Neural progenitor cell (in vitro differentiated cells): ENCODE measurements at regions not wholly inside any gene's neighbourhood (a gene's known extent, or its start where the extent isn't known, plus 50 kb on each side); places are given as distances from the start of the nearest gene placed in this dataset.

Experiments
- DNase-seq: peaks from one replicate; pipeline ENCODE4 v3.0.0-alpha.2; 2016; ENCODE audit warnings: low spot score
- H2AFZ ChIP-seq: fragments of 200-600 bp; sonication (generic); replicated peaks from 2 replicates; pipeline ENCODE4 v1.6.1; 2016; ENCODE audit warnings: antibody characterized with exemption
- H3F3A ChIP-seq: fragments of 200-600 bp; sonication (generic); 2 replicates; pipeline ENCODE4 v1.6.1; 2016; ENCODE audit warnings: antibody characterized with exemption, low read depth
- H3K27ac ChIP-seq: fragments of 200-600 bp; sonication (generic); 2 replicates; pipeline ENCODE4 v1.5.1; 2016; ENCODE audit warnings: mild to moderate bottlenecking
- H3K27me3 ChIP-seq: fragments of 200-600 bp; sonication (generic); 2 replicates; pipeline ENCODE4 v1.6.1; 2016; ENCODE audit warnings: mild to moderate bottlenecking, moderate library complexity
- H3K36me3 ChIP-seq: fragments of 200-600 bp; sonication (generic); 2 replicates; pipeline ENCODE4 v1.5.1; 2016
- H3K4me1 ChIP-seq: fragments of 200-600 bp; sonication (generic); 2 replicates; pipeline ENCODE4 v1.6.1; 2016; ENCODE audit warnings: mixed run types
- H3K4me2 ChIP-seq: fragments of 200-600 bp; sonication (generic); 2 replicates; pipeline ENCODE4 v1.6.1; 2016
- H3K4me3 ChIP-seq: fragments of 200-600 bp; sonication (generic); 2 replicates; pipeline ENCODE4 v1.5.1; 2016
- H3K79me2 ChIP-seq: fragments of 200-600 bp; sonication (generic); 2 replicates; pipeline ENCODE4 v1.6.1; 2016; ENCODE audit warnings: low read depth
- H3K9ac ChIP-seq: fragments of 200-600 bp; sonication (generic); 2 replicates; pipeline ENCODE4 v1.6.1; 2016
- H3K9me3 ChIP-seq: fragments of 200-600 bp; sonication (generic); 2 replicates; pipeline ENCODE4 v1.5.1; 2016; ENCODE audit warnings: low read depth
- H4K20me1 ChIP-seq: fragments of 200-600 bp; sonication (generic); 2 replicates; pipeline ENCODE4 v1.6.1; 2016; ENCODE audit warnings: low read depth
- H3K27ac Mint-ChIP-seq: 3 replicates; pipeline ENCODE4 v1.8.0; 2021; ENCODE audit warnings: mixed read lengths
- H3K27me3 Mint-ChIP-seq: 2 replicates; pipeline ENCODE4 v1.8.0; 2022; ENCODE audit warnings: low read depth, mild to moderate bottlenecking, inconsistent platforms, moderate library complexity, mixed read lengths; ENCODE audit not compliant: insufficient read depth
- H3K36me3 Mint-ChIP-seq: 3 replicates; pipeline ENCODE4 v1.8.0; 2021; ENCODE audit warnings: mixed read lengths
- H3K4me1 Mint-ChIP-seq: 3 replicates; pipeline ENCODE4 v1.8.0; 2021; ENCODE audit warnings: mixed read lengths
- H3K4me3 Mint-ChIP-seq: 3 replicates; pipeline ENCODE4 v1.8.0; 2021; ENCODE audit warnings: mild to moderate bottlenecking, moderate library complexity, mixed read lengths
- H3K9me3 Mint-ChIP-seq: 3 replicates; pipeline ENCODE4 v1.8.0; 2020; ENCODE audit warnings: mixed read lengths
- CTCF ChIP-seq: fragments of 200-600 bp; sonication (generic); IDR thresholded peaks from 2 replicates; pipeline ENCODE4 v1.5.1; 2017; ENCODE audit warnings: antibody characterized with exemption, mild to moderate bottlenecking
- EZH2 ChIP-seq: fragments of 200-600 bp; sonication (generic); IDR thresholded peaks from 2 replicates; pipeline ENCODE4 v1.6.1; 2017; ENCODE audit warnings: antibody characterized with exemption, mild to moderate bottlenecking, moderate library complexity
- EZH2phosphoT487 ChIP-seq: fragments of 200-600 bp; sonication (generic); IDR thresholded peaks from 2 replicates; pipeline ENCODE4 v1.6.1; 2017; ENCODE audit warnings: antibody characterized with exemption

- no peak for DNase-seq
- Mint-ChIP-seq H3K4me3 (no peak overlapping the region), H3K36me3 (no peaks in the 10 kb centered on the region), H3K27me3 (no peaks in the 10 kb centered on the region), H3K9me3 (peaks cover 2% of the 10 kb centered on the region), H3K4me1 (no peaks in the 10 kb centered on the region), H3K27ac (no peak overlapping the region)
- no peaks in the 10 kb centered on the region for H3K4me1 ChIP-seq
- no peaks in the 10 kb centered on the region for H3K9me3 ChIP-seq
- H3F3A ChIP-seq = no peaks in the 10 kb centered on the region
- H3K27ac ChIP-seq = no peak overlapping the region
- TF ChIP-seq CTCF (no peak), EZH2 (no peak), EZH2phosphoT487 (no peak)
- no peaks in the 10 kb centered on the region for H3K36me3 ChIP-seq
- H3K27me3 ChIP-seq = no peaks in the 10 kb centered on the region
- no peak overlapping the region for H3K9ac ChIP-seq
- H3K4me2 ChIP-seq = no peak overlapping the region
- H3K4me3 ChIP-seq = no peak overlapping the region
- H3K79me2 ChIP-seq = no peaks in the 10 kb centered on the region
- no peak overlapping the region for H2AFZ ChIP-seq
- H4K20me1 ChIP-seq = no peaks in the 10 kb centered on the region
Measured at GRCh38 chr12:29992366-29992765, 208.6 kb upstream of the TMTC1 start.

- Histone ChIP-seq H2AFZ (no peak overlapping the region), H3K4me2 (no peak overlapping the region), H3K27me3 (no peaks in the 10 kb centered on the region), H3K4me3 (no peak overlapping the region), H4K20me1 (no peaks in the 10 kb centered on the region), H3K79me2 (no peaks in the 10 kb centered on the region), H3F3A (no peaks in the 10 kb centered on the region), H3K4me1 (no peaks in the 10 kb centered on the region), H3K9ac (no peak overlapping the region), H3K36me3 (no peaks in the 10 kb centered on the region), H3K9me3 (no peaks in the 10 kb centered on the region), H3K27ac (no peak overlapping the region)
- no peak overlapping the region for H3K27ac Mint-ChIP-seq
- H3K4me3 Mint-ChIP-seq = no peak overlapping the region
- no peaks in the 10 kb centered on the region for H3K27me3 Mint-ChIP-seq
- no peaks in the 10 kb centered on the region for H3K4me1 Mint-ChIP-seq
- TF ChIP-seq CTCF (no peak), EZH2 (no peak), EZH2phosphoT487 (no peak)
- peaks cover 2% of the 10 kb centered on the region for H3K9me3 Mint-ChIP-seq
- H3K36me3 Mint-ChIP-seq = no peaks in the 10 kb centered on the region
- no peak for DNase-seq
Measured at GRCh38 chr12:29991924-29992323, 208.2 kb upstream of the TMTC1 start.

- Histone ChIP-seq H3K9me3 (no peaks in the 10 kb centered on the region), H3K27me3 (no peaks in the 10 kb centered on the region), H3K4me2 (no peak overlapping the region), H2AFZ (no peak overlapping the region), H3K4me3 (no peak overlapping the region), H3K4me1 (no peaks in the 10 kb centered on the region), H3F3A (no peaks in the 10 kb centered on the region), H3K36me3 (no peaks in the 10 kb centered on the region), H3K79me2 (no peaks in the 10 kb centered on the region), H3K27ac (no peak overlapping the region), H3K9ac (no peak overlapping the region), H4K20me1 (no peaks in the 10 kb centered on the region)
- Mint-ChIP-seq H3K36me3 (no peaks in the 10 kb centered on the region), H3K27ac (no peak overlapping the region), H3K4me3 (no peak overlapping the region), H3K9me3 (peaks cover 2% of the 10 kb centered on the region), H3K4me1 (no peaks in the 10 kb centered on the region), H3K27me3 (peaks cover 2% of the 10 kb centered on the region)
- TF ChIP-seq EZH2 (no peak), CTCF (no peak), EZH2phosphoT487 (no peak)
- no peak for DNase-seq
Measured at GRCh38 chr12:29990971-29991370, 207.2 kb upstream of the TMTC1 start.

GRCh38 chr12:29983851-29984250 is 200.1 kb upstream of the TMTC1 start:
- no peak for DNase-seq
- Mint-ChIP-seq H3K27me3 (peaks cover 6% of the 10 kb centered on the region), H3K27ac (no peak overlapping the region), H3K4me3 (no peak overlapping the region), H3K36me3 (peaks cover 2% of the 10 kb centered on the region), H3K4me1 (no peaks in the 10 kb centered on the region), H3K9me3 (peaks cover 5% of the 10 kb centered on the region)
- no peak overlapping the region for H3K4me2 ChIP-seq
- H3K36me3 ChIP-seq = no peaks in the 10 kb centered on the region
- H3F3A ChIP-seq = no peaks in the 10 kb centered on the region
- no peak overlapping the region for H3K4me3 ChIP-seq
- no peak overlapping the region for H3K27ac ChIP-seq
- no peaks in the 10 kb centered on the region for H3K79me2 ChIP-seq
- H3K9ac ChIP-seq = no peak overlapping the region
- no peak for TF ChIP-seq CTCF
- TF ChIP-seq EZH2 = no peak
- no peak for TF ChIP-seq EZH2phosphoT487
- H3K4me1 ChIP-seq = no peaks in the 10 kb centered on the region
- H3K9me3 ChIP-seq = no peaks in the 10 kb centered on the region
- no peaks in the 10 kb centered on the region for H3K27me3 ChIP-seq
- no peaks in the 10 kb centered on the region for H4K20me1 ChIP-seq
- H2AFZ ChIP-seq = no peak overlapping the region
